Astrocyte (in vitro differentiated cells and primary cell): ENCODE measurements at regions not wholly inside any gene's neighbourhood (a gene's known extent, or its start where the extent isn't known, plus 50 kb on each side); places are given as distances from the start of the nearest gene placed in this dataset.

Source experiments
- CTCF ChIP-seq: IDR thresholded peaks from 2 replicates; pipeline ENCODE4 v1.5.1; 2011; ENCODE audit warnings: low read depth, mild to moderate bottlenecking, inconsistent platforms, low read length, moderate library complexity; ENCODE audit not compliant: insufficient read depth
- EZH2 ChIP-seq: IDR thresholded peaks from 2 replicates; pipeline ENCODE4 v1.6.1; 2012; ENCODE audit warnings: mild to moderate bottlenecking, low read length, inconsistent platforms; ENCODE audit not compliant: insufficient read depth

DNA sequence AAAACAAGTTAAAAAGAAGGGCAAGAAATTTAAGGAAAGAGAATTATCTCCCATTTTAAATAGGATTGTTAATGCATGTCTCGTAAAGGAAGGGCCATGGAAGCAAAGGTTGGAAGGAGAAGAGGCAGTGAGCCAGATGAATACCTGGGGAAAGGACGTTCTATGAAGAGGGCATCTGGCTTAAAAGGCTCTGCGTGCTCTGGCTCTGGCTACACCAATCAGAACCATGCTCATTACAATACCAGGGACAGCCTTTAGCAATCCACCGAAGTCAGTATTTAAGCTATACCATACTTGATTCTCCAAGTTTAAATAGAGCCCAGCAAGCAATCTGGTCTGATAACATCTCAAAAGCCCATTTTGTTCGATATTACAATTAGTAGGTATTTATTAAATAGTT is 58.5 kb upstream of the C1orf87 start:
- TF ChIP-seq CTCF (no peak), EZH2 (no peak)
